Thoracic aorta (tissue), 2 donors: ENCODE measurements at regions not wholly inside any gene's neighbourhood (a gene's known extent, or its start where the extent isn't known, plus 50 kb on each side); places are given as distances from the start of the nearest gene placed in this dataset.
"Not testable (repeated sequence)": the region's sequence is repeated elsewhere in the genome, so short reads cannot be mapped to it uniquely, and the experiment has no call there.

Experiments used
- ATAC-seq: fragments of 150-250 bp; one replicate; pipeline ENCODE4 v1.8.0; 2017; ENCODE audit warnings: low read depth; ENCODE audit not compliant: insufficient number of reproducible peaks, low FRiP score
- DNase-seq: peaks from one replicate; pipeline ENCODE4 v3.0.0-alpha.2; 2020; ENCODE audit warnings: low spot score
- H3K27ac ChIP-seq, 2 donors: fragments of 200-600 bp; sonication (generic); 1 replicate in 1 of 2; 2 replicates in 1 of 2; pipeline ENCODE4 v1.5.1; 2016; ENCODE audit warnings: mild to moderate bottlenecking in 2 of 2, moderate library complexity in 2 of 2
- H3K27me3 ChIP-seq: fragments of 200-600 bp; sonication (generic); replicated peaks from 2 replicates; pipeline ENCODE4 v1.6.0; 2016; ENCODE audit warnings: mild to moderate bottlenecking; ENCODE audit not compliant: insufficient read depth
- H3K36me3 ChIP-seq: fragments of 200-600 bp; sonication (generic); one replicate; pipeline ENCODE4 v1.5.1; 2016
- H3K4me1 ChIP-seq, 2 donors: fragments of 200-600 bp; sonication (generic); 1 replicate in 1 of 2; 2 replicates in 1 of 2; pipeline versions ENCODE4 v1.5.1 to v1.6.0; 2016; ENCODE audit warnings: low read depth in 2 of 2, mild to moderate bottlenecking in 1 of 2; ENCODE audit not compliant: control insufficient read depth in 1 of 2
- H3K4me3 ChIP-seq: fragments of 200-600 bp; sonication (generic); 2 replicates; pipeline ENCODE4 v1.5.1; 2016; ENCODE audit warnings: mild to moderate bottlenecking
- H3K9me3 ChIP-seq: fragments of 200-600 bp; sonication (generic); 2 replicates; pipeline ENCODE4 v1.5.1; 2016
- CTCF ChIP-seq: fragments of 200-600 bp; sonication (generic); IDR thresholded peaks from one replicate; pipeline ENCODE4 v1.5.1; 2019; ENCODE audit warnings: antibody characterized with exemption

GRCh38 chr17:13157656-13158055 lies 139.8 kb upstream of the ELAC2 start:
- no peak overlapping the region for H3K4me3 ChIP-seq
- H3K4me1 ChIP-seq: no peaks in the 10 kb centered on the region
- ATAC-seq (no peak), DNase-seq (no peak)
- H3K27me3 ChIP-seq: no peaks in the 10 kb centered on the region
- no peaks in the 10 kb centered on the region for H3K9me3 ChIP-seq
- H3K27ac ChIP-seq: no peak overlapping the region
- no peaks in the 10 kb centered on the region for H3K36me3 ChIP-seq
- TF ChIP-seq CTCF: no peak

DNA sequence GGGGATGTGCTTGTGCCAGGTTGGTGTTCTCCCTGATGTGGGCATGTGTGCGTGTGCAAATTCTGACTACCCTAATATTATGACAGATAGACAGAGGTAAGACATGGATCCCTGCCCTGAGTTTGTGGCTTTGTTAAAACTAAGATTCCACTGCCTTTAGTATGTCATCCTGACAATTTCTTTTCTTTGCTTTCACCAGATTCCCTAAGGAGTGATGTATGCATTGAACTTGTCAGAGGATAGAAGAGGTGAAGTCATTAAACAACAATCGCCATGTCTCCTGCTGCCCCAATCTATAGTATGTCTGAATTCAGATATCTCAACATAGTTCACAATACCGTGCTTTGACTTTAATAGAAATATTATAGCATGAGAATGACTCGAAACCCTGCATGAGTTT lies 137.1 kb upstream of the ELAC2 start:
- H3K27me3 ChIP-seq: no peaks in the 10 kb centered on the region
- no peak overlapping the region for H3K27ac ChIP-seq
- no peaks in the 10 kb centered on the region for H3K4me1 ChIP-seq
- H3K4me3 ChIP-seq: no peak overlapping the region
- TF ChIP-seq CTCF: no peak
- H3K36me3 ChIP-seq: no peaks in the 10 kb centered on the region
- H3K9me3 ChIP-seq: no peaks in the 10 kb centered on the region
- DNase-seq (no peak), ATAC-seq (no peak)

GRCh38 chr17:13154398-13154797 lies 136.6 kb upstream of the ELAC2 start:
- H3K4me3 ChIP-seq: no peak overlapping the region
- no peak for DNase-seq
- no peaks in the 10 kb centered on the region for H3K9me3 ChIP-seq
- ATAC-seq: no peak
- H3K36me3 ChIP-seq: no peaks in the 10 kb centered on the region
- no peaks in the 10 kb centered on the region for H3K4me1 ChIP-seq
- no peak overlapping the region for H3K27ac ChIP-seq
- H3K27me3 ChIP-seq: no peaks in the 10 kb centered on the region
- TF ChIP-seq CTCF: no peak

GRCh38 chr17:13153036-13153435 lies 135.2 kb upstream of the ELAC2 start:
- Histone ChIP-seq H3K36me3 (no peaks in the 10 kb centered on the region), H3K4me3 (no peak overlapping the region), H3K27ac (no peak overlapping the region), H3K9me3 (no peaks in the 10 kb centered on the region), H3K4me1 (no peaks in the 10 kb centered on the region), H3K27me3 (no peaks in the 10 kb centered on the region)
- ATAC-seq: no peak
- no peak for TF ChIP-seq CTCF
- DNase-seq: no peak

GRCh38 chr17:13152501-13152900 lies 134.7 kb upstream of the ELAC2 start:
- Histone ChIP-seq H3K27ac (no peak overlapping the region), H3K36me3 (no peaks in the 10 kb centered on the region), H3K27me3 (no peaks in the 10 kb centered on the region), H3K4me1 (no peaks in the 10 kb centered on the region), H3K9me3 (no peaks in the 10 kb centered on the region), H3K4me3 (no peak overlapping the region)
- no peak for TF ChIP-seq CTCF
- ATAC-seq: no peak
- DNase-seq: no peak

GRCh38 chr17:13150738-13151137 lies 132.9 kb upstream of the ELAC2 start:
- H3K27me3 ChIP-seq, ATAC-seq, DNase-seq, H3K27ac ChIP-seq, H3K36me3 ChIP-seq, H3K4me3 ChIP-seq, H3K4me1 ChIP-seq, H3K9me3 ChIP-seq: not testable (repeated sequence)
